CD4-positive, alpha-beta T cell treated with Interleukin-6 for 4 hours (primary cell): ENCODE measurements at regions not wholly inside any gene's neighbourhood (a gene's known extent, or its start where the extent isn't known, plus 50 kb on each side); places are given as distances from the start of the nearest gene placed in this dataset.

Experiments
- DNase-seq: peaks from one replicate; pipeline ENCODE4 v3.0.0-alpha.2; 2020; ENCODE audit warnings: mixed read lengths

DNA sequence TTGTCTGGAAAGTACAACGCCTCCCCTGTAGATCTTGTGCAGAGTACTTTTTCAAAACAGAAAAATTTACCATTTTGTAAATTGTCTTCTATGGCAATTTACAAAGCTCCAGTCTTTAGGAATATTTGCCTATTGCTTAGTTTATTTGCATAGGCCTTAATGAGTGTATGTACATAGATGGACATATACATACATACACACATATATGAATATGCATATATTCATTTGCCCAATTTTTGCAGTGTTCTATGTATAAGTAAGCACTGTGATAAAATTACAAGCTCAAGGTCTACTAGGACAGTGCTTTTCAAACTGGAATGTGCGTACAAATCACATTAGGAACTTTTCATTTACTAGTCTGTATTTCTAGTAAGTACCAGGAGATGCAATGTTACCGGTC, 301.3 kb upstream of the SMARCA2 start:
- no peak for DNase-seq

DNA sequence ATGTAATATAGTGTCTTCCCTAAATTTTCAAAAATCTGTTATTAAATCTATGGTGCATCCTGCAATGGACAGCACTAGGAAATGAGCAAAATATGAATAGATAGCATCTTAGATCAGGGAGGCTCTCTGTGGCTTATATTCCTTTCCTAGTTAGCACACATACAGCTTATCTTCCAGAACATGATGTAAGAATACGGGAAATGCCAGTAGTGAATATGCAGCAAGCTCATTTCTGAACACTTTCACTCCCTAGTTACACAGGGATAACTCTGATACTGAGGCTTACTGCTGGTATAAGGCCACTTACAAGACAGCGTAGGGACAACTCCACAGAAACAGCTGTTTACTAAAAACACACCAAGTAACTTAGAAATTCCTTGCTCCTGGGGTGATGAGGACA, 297.3 kb upstream of the SMARCA2 start:
- no peak for DNase-seq

DNA sequence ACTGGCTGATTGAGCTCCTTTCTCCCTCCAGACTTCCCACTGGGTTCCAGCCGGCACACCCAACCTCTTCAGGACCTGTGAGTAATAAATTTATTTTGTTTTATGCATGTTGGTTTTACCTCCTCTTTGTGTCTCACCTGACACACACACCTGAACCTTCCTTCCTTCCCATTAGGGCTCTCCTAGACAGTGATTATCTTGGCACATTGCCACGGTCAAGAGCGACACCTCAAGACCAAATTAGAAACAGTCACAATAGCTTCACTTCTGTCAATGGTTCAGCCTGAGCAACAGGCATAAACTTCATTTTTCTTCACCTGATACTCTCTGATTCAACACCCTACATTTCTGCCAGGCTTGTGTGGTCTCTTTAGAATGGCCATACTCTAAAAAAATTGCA, 296.3 kb upstream of the SMARCA2 start:
- no peak for DNase-seq

DNA sequence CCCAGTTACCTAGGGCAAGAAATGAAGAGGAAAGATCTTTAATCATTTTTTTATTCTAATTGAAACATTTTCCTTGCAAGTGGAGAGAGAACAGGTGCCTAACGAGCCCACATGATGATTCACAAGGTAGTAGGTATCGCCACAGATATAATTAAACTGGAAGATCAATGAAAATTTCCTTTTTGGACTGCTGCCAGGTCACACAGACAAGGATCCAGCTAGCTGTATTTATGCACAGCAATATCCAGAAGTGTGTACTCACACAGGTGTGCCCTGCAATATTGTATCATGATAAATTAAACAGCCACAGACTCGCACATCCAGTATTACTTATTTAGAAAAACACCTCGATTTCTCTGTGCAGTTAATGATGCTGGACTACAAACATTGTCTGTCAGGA, 294.0 kb upstream of the SMARCA2 start:
- no peak for DNase-seq

DNA sequence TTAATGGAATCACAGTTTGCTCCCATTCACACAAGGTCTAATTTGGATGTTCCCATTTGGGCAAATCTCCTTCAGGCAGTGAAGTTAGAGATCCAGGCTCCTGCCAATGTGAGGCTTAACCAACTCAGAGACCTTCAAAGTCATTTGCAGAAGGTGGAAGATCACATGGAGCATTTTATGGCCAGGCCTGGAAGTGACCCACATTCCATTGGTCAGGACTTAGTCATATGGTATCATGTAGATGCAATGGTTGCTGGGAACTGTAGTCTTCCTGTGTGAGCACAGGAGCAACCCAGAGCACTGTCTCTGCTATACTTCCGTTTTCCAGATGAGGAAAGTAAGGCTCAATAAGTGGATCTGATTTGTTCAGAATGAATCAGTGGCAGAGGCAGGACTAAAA, 292.7 kb upstream of the SMARCA2 start:
- no peak for DNase-seq

DNA sequence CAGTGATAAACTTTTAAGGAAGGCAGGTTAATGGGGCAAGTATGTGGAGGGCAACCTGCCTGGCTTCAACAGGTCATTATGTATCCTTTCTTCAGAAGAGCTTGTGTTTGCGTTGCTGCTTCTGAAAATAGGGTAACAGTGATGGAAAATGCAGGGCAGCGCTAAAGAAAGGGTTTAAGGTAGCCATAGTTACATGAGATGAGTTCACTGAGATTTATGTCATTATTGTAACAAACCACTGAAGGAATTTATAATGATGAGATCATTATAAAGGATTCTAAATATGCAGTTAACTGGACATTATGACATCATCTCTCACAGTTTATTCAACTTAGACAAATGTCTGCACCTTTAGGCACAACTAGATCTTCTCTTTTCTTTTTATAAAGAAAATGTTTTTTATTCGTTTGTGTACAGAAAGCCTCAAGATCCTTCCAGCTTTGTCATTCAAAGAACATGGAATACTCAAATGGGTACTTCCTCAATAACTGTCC, 291.6 kb upstream of the SMARCA2 start:
- DNase-seq = no peak

DNA sequence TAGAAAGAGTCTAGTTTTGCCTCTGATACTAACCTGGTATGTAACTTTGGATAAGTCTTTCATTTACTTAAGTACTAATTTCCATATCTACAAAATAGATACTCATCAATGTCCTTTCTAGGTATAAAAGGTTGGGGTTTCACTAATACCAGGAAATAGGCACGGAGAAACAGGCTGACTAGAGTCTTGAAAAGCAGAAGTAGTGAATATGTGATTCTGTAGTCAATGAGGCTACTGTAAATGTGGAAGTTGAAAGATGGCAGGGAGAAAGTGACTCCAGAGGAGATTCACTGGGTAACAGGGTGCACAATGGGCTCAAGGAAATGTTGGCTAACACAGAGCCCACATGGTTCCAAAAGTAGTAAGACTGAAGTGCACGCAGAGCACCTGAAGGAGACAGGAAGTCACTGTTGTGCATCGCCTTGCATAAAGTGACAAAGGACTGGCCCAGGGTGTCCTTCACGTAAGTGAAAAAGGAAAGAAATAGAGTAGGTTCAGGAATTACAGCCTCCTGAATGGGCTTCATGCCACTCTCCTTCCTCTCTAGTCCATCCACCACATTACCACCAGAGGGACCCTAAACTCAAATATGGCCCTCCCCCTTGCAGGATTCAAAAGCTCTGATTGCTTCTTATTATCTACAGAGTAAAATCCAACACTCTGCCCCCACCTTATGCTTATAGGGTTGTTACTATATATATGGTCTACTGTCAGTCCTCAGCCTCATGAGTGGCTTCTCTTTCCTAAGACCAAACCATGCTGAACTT, 288.0 kb upstream of the SMARCA2 start:
- DNase-seq = no peak

DNA sequence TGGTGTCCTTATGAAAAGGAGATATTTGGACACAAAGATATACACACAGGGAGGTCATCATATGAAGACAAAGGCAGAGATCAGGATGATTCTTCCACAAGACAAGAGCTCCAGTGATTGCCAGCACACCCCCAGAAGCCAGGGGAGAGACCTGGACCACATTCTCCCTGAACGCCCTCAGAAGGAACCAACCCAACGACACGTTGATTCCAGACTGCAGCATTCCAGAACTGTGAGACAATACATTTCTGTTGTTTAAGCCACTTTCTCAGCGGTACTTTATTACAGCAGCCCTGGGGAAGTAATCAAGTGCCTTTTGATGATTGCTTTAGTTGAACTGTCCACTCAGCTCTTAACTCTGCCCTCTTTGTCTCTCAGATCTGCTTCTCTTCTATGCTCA, 285.5 kb upstream of the SMARCA2 start:
- DNase-seq = no peak

DNA sequence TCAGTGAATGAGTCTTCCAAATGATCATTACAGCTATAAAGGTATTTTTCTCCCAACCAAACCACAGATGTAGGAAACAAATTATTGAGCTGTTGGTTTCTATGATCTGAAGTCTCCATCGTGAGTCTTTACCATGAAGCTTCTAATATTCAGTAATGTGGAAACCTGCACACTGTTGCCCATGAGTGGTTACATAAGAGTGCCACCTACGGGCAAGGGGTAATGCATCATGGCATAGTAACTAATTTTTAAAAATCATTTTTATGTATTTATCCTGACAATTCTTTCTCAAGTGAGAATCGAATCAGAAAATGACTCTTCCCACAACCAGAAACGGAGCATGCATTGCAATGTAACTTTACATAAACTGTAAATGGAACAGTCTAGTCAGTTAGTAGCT, 282.5 kb upstream of the SMARCA2 start:
- DNase-seq = no peak

DNA sequence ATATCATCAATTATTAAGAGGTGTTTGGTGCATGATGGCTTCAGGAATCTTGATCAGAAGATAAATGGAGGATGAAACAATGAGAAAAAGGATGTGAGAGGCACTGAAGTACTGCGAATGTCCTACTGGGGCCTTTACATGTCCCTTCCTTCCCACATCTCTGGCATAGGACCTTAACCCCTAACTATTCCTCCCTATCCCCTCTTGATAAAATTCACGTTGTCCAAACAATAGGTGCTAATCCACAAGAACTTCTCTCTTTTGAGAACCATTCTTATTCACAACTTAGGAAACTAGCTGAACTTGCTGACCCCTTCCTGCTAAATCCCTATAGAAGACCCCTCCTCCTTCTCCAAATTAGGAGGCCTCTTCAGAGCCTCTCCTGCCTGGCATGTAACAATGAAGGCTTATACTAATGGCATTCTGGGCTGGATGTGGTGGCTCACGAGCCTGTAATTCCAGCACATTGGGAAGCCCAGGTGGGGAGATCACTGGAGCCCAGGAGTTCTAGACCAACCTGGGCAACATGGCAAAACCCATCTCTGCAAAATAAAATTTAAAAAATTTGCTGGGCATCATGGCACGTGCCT, 276.5 kb upstream of the SMARCA2 start:
- no peak for DNase-seq

DNA sequence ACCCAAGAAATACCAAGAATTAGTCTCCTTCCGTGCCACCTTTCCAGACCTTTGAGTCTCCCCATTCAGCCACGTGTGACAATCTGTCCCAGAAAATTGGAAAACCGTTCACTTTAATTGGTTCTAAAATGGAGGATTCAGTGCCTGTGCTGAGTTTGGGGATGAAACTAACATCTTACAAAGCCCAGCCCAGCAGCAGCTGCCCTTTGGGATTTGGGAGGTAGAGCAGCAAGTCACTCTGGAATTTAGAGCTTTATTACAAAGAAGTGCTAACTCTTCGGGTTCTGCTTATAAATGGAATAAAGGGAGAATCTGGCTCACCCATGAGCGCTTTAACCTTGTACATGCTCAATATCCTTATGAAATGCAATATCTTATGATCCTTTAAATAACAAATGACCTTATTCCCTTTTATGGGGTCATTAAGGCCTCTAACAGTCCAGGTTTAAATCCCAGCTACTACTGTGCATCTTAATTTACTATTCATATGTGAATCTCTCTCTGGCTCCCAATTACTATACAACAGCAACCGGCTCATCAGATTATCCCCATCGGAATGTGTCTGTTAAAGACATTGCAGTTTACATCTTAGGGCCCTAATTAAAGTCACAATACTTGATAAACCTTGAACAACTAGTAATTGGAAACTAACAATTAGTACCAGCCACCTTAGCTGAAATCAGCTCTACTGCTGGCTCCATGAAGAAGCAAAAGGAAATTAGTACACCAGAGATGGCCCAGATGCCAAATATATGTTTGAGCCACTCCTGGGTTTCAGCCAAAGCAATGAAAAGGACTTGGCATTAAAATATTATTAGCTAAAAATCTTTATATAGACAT, 271.8 kb upstream of the SMARCA2 start:
- DNase-seq = no peak

DNA sequence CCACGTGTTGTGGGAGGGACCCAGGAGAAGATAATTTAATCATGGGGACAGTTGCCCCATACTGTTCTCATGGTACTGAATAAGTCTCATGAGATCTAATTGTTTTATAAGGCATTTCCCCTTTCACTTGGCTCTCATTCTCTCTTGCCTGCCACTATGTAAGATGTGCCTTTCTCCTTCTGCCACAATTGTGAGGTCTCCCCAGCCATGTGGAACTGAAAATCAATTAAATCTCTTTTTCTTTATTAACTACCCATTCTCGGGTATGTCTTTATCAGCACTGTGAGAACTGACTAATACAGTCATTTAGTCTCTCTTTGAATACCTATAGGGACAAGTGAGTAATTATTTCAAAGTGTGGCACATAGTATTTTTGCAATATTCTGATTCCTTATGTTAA, 269.2 kb upstream of the SMARCA2 start:
- no peak for DNase-seq

DNA sequence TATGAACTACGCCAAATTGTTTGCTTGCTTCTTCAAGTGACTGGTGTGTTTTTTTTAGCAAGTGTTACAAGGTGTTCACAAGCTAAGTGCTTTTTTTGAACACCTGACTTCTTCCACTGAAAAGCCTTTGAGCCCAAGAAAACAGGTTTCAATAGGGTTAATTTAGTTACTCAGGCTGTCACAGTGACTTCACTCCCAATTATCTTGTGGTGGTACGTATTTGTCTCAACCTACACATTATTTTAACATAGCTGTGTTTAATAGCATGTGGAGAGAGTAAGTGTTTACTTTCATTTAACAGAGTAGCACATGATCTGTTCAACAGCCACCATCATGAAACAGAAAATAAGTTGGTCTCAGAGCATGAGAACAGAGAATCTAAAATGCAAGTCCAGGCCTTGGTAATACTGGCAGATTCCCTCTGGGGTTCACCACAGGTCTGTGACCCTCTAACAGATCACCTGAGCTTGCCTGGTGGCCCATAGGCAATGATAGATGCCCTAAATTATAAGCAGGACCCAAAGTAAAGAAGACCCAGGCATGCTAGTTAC, 267.7 kb upstream of the SMARCA2 start:
- DNase-seq = no peak

DNA sequence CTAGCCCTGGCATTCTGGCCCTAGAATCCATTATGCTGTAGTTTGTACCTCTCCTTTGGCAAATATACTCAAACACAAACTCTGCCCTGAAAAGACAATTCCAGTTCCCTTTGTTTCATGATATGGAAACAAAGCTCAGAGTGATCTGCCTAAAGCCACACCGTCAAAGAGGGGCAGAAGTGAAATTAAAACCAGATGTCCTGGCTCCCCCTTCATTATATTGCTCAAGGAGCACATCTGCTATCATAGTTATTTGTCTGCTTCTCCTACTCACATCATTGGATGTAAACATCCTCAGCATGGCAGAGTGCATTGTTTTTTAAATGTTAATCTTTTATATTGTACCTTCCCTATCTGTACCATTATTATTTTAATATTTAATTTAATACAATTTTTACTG, 266.7 kb upstream of the SMARCA2 start:
- DNase-seq = no peak

DNA sequence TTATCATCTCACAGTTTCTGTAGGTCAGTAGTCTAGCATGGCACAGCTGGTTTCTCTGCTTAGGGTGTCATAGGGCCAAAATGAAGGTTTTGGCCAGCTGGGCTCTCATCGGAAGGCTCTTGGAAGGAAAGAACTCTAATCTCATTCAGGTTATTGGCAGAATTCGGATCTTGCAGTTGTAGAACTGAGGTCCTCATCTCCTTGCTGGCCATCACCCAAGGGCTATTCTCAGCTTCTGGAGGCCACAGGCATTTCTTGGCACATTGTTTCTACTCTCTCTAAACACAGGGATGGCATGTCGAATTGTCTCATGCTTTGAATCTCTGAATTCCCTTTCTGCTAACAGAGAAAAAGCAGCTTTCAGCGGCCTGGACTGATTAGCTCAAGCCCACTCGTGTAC, 258.0 kb upstream of the SMARCA2 start:
- no peak for DNase-seq

DNA sequence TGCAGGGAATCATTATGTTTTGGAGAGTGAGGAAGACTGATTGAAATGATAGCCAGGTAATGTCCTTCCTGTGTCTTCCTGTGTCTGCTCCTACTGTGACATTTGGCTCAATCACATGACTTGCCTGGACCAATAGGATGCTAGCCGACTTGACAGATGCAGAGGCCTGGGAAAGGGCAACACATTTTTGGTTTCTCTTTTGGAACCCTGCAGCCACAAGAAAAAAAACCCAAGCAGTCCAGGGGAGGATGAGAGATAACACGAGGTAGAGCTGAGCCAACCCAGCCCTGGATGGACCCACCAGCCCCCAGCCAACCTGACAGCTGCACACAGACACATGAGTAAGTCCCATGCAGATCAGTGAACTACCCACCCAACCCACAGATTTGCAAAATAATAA, 256.1 kb upstream of the SMARCA2 start:
- DNase-seq = no peak

DNA sequence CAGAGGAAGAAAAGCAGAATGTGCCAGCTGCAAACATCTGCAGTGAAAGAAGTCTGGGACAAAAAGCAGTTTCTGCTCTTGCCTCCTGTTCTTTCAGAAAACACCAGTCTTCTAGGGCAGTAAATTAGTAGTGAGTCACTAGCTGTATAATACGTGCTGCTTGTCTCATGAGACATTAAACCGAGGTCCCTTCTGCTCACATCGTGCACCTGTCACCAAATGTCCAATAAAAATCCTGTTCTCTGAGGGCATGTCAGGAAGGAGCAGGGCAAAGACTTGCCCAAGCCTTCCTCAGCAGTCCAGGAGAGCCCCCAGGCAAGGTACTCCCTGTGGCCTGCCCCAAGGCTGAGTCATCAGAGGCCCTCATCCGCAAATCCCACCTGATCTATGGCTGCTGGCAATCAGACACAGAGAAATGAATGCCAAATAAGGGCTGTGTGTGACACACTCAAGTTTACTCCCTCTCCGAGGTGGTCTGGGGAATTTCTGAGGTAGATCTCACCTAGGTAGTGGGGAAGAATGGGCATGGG, 255.3 kb upstream of the SMARCA2 start:
- no peak for DNase-seq

DNA sequence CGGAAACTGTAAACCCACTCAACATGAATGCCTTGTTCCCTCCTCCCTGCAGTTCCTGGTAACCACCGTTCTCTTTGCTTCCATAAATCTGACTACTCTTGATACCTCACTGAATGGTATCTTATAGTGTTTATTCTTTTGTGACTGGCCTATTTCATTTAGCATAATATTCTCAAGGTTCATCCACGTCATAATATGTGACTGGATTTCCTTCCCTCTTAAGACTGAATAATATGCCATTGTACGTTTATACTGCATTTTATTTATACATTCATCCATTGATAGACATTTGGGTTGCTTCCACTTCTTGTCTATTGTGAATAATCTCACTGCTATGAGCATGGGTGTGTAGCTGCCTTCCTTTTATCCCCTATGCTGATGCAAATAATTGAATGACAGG, 253.3 kb upstream of the SMARCA2 start:
- no peak for DNase-seq

DNA sequence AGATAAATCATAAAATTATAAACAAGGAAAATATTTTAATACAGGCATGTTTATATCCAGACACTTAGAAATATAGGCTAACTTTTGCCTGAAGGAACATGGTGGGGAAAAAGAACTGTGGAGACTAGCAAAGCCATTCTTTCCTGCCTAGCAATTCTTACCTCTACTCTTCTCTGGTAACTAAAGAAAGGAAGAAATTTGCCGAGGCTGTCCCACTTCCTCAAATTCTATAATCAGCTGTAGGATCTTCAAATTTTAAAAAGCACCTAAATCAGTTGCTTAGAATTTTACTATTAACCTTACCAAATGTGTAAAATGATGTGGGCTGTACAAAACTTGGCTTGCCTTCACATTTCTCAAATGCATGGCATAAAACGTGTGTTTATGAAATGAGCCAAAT, 249.1 kb upstream of the SMARCA2 start:
- no peak for DNase-seq

DNA sequence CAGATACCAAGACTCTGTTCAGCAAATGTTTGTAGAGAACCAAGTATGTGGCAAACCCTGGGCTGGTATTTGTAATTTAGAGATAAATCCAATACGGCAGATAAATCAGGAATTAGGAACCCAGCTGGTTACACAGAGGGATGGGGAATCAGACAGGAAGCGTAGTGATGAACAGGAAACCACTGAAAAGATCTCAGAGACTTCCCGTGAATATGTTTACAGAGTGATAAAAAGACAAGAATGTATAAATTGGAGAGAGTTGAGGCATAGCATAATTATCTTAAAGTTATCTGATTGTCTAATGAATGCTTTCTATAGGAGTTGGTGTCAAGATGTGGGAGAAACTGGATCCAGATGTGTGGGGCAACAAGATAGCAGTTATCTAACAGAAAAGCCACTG, 246.6 kb upstream of the SMARCA2 start:
- DNase-seq = no peak

DNA sequence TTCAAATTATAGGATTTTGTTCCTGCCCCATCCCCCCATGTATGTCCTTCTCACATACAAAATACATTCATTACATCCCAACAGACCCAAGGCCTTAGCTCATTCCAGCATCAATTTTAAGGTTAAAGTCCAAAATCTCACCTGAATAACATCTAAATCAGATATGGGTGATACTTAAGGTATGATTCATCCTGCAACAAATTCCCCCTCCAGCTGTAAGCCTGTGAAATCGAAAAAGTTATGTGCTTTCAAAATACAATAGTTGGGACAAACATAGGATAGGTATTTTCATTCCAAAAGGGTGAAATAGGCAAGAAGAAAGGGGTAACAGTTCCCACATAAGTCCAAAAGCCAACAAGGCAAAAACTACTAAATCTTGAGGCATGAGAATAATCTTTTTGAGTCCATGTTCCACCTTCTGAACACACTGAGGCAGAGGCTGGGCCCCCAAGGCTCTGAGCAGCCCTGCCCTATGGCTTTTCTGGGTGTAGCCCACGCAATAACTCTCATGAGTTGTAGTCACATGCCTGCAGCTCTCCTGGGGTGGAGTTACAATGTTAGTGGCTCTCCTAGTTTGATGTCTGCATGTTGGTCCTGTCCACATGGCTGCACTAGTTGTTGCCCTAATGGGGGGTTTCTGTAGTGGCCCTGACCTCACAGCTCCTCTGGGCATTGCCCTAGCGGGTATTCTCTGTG, 243.9 kb upstream of the SMARCA2 start:
- DNase-seq = no peak

DNA sequence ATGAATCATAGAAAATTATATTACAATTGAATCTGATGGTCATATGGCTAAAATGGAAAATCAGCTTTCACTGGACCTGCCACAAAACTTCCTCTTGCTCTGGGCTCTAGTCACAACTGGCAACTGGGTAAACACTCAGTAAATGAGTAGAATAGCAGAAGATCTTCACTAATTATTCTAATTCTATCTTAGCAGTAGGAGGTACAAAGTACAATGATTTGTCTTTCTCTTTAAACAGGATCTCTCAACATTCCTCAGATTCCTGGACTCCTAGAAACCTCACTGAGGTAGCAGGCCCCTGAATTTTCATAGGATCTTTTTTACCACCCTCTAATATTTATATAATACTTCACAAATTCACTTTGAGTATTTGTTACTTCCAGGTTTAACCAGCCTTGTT, 239.9 kb upstream of the SMARCA2 start:
- DNase-seq = no peak

DNA sequence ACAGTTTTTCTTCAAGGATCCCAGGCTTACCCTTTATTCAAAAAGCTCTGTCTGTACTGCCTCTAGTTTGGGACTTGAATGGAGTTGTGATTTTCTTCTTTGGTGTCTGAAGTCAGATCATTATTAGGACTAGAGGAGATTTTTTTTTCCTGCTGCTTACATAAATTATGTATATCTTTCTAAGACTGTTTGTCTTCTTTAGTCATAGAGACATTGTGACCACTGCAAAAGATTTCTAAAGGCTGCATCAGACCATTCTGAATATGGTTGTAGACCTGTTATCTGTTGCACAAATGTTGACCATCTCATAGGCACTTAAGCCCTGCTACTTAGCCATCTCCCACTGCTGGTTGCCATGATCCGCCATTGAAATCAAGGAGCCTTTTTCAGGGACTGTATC, 238.5 kb upstream of the SMARCA2 start:
- DNase-seq = no peak
